ENCODE measurements at regions not wholly inside any gene's neighbourhood (a gene's known extent, or its start where the extent isn't known, plus 50 kb on each side); places are given as distances from the start of the nearest gene placed in this dataset.

DNA sequence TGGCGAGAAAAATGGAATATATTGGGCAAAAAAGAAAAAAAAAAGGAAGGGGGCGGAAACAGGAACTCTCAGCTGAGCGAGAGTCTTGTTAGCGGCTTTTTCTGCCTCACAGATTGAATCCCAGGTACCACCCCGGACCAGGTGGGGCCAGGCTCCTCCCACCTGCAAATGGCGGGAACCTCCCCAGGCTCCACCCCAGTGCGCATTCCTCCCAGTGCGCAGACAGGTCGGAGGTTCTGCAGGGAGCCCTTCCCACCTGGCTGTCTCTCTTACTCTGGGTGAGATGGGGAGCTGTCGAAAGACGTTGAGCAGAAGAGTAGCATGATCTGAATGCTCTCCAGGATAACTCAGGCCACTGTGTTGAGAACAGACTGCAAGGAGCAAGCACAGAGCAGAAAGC is 57.0 kb upstream of the ETV6 start:
- no peak overlapping the region for H3K4me3 ChIP-seq (ENCODE audit: insufficient read depth, low read length)
- no peaks in the 10 kb centered on the region for H3K27me3 ChIP-seq (ENCODE audit: insufficient read depth, low read length)
- no peaks in the 10 kb centered on the region for H3K36me3 ChIP-seq (ENCODE audit: insufficient read depth, low read length)
- H3K27ac ChIP-seq (ENCODE audit: low read depth, low read length) = no peak overlapping the region
- no peak for DNase-seq (ENCODE audit: insufficient read length, low spot score, missing footprints)
- no peak overlapping the region for H3K4me2 ChIP-seq (ENCODE audit: insufficient read depth, low read length)
- H2AFZ ChIP-seq (ENCODE audit: low read length) = no peak overlapping the region
- TF ChIP-seq, protein P1, sequence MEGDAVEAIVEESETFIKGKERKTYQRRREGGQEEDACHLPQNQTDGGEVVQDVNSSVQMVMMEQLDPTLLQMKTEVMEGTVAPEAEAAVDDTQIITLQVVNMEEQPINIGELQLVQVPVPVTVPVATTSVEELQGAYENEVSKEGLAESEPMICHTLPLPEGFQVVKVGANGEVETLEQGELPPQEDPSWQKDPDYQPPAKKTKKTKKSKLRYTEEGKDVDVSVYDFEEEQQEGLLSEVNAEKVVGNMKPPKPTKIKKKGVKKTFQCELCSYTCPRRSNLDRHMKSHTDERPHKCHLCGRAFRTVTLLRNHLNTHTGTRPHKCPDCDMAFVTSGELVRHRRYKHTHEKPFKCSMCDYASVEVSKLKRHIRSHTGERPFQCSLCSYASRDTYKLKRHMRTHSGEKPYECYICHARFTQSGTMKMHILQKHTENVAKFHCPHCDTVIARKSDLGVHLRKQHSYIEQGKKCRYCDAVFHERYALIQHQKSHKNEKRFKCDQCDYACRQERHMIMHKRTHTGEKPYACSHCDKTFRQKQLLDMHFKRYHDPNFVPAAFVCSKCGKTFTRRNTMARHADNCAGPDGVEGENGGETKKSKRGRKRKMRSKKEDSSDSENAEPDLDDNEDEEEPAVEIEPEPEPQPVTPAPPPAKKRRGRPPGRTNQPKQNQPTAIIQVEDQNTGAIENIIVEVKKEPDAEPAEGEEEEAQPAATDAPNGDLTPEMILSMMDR (IDR thresholded peaks at IDR 0.05; ENCODE audit: extremely low read depth, low read depth, low read length) = no peak
- no peaks in the 10 kb centered on the region for H3K9me3 ChIP-seq (ENCODE audit: low read depth, low read length)
- H3K79me2 ChIP-seq (ENCODE audit: insufficient read depth, low read length) = no peaks in the 10 kb centered on the region
- H3K4me1 ChIP-seq (ENCODE audit: insufficient read depth, low read length) = no peaks in the 10 kb centered on the region
- H4K20me1 ChIP-seq (ENCODE audit: insufficient read depth, low read length) = no peaks in the 10 kb centered on the region

DNA sequence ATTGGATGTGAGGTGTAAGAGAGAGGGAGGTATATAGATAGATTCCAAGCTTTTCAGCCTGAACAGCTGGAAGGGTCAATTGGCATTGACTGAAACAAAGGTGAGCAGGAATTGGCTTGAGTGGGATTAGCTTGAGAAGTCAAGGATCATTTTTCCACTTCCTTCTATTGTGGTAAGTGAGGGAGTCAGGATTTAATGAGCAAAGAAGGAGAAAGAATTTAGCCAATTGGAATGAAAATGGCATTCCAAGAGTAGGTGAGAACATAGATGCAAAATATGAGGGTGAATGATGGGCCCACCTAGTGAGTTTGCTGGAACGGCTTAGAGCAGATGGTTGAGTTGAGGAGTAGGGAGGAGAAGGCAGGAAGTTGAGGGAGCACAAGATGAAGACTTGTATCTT is 56.5 kb upstream of the ETV6 start:
- H4K20me1 ChIP-seq (ENCODE audit: insufficient read depth, low read length) = no peaks in the 10 kb centered on the region
- no peak overlapping the region for H3K4me2 ChIP-seq (ENCODE audit: insufficient read depth, low read length)
- no peak overlapping the region for H3K27ac ChIP-seq (ENCODE audit: low read depth, low read length)
- H2AFZ ChIP-seq (ENCODE audit: low read length) = no peak overlapping the region
- no peaks in the 10 kb centered on the region for H3K36me3 ChIP-seq (ENCODE audit: insufficient read depth, low read length)
- TF ChIP-seq, protein P1 (IDR thresholded peaks at IDR 0.05; ENCODE audit: extremely low read depth, low read depth, low read length) = no peak
- H3K4me1 ChIP-seq (ENCODE audit: insufficient read depth, low read length) = no peaks in the 10 kb centered on the region
- H3K4me3 ChIP-seq (ENCODE audit: insufficient read depth, low read length) = no peak overlapping the region
- DNase-seq (ENCODE audit: insufficient read length, low spot score, missing footprints) = no peak
- no peaks in the 10 kb centered on the region for H3K27me3 ChIP-seq (ENCODE audit: insufficient read depth, low read length)
- H3K79me2 ChIP-seq (ENCODE audit: insufficient read depth, low read length) = no peaks in the 10 kb centered on the region
- no peaks in the 10 kb centered on the region for H3K9me3 ChIP-seq (ENCODE audit: low read depth, low read length)

DNA sequence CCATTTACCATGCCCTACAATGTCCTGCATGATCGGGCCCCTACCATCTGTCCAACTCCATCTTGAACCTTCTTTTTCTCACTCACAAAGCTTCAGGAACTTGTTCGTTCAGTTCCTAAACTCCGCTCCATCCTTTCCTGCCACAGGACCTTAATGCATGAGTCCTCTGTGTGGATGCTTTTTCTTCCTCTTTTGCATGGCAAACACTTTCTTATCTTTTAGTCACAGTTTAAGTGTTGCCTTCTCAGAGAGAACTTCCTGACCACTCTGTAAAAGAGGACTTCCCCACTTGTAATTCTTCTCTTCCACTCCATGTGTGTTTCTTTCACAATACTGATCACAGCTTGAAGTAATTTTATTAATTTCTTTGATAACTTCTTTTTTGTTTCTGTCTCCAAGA is 54.4 kb upstream of the ETV6 start:
- Histone ChIP-seq H3K27me3 (ENCODE audit: insufficient read depth, low read length) (no peaks in the 10 kb centered on the region), H4K20me1 (ENCODE audit: insufficient read depth, low read length) (no peaks in the 10 kb centered on the region), H3K36me3 (ENCODE audit: insufficient read depth, low read length) (no peaks in the 10 kb centered on the region), H3K4me3 (ENCODE audit: insufficient read depth, low read length) (no peak overlapping the region), H2AFZ (ENCODE audit: low read length) (no peak overlapping the region), H3K4me2 (ENCODE audit: insufficient read depth, low read length) (no peak overlapping the region), H3K79me2 (ENCODE audit: insufficient read depth, low read length) (no peaks in the 10 kb centered on the region), H3K4me1 (ENCODE audit: insufficient read depth, low read length) (no peaks in the 10 kb centered on the region), H3K27ac (ENCODE audit: low read depth, low read length) (no peak overlapping the region), H3K9me3 (ENCODE audit: low read depth, low read length) (no peaks in the 10 kb centered on the region)
- TF ChIP-seq, protein P1 (IDR thresholded peaks at IDR 0.05; ENCODE audit: extremely low read depth, low read depth, low read length) = no peak
- DNase-seq (ENCODE audit: insufficient read length, low spot score, missing footprints) = no peak

DNA sequence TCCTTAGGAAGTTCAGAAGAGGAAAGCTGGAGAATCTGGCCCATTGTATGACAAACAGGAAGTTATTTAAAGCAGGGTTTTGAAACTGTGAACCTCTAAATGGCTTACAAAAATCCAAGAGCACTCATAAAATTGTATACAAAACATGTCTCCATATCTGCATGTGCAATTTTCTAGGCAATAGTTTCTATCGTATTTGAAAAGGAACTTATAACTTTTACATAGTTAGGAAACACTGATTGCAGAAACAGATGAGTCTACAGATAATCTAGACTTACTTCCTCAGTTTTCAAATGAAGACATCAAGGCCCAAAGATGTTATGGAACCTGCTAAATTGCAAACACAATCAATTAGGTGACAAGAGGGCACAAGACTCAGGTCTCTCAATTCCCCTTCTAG is 53.3 kb upstream of the ETV6 start:
- H3K36me3 ChIP-seq (ENCODE audit: insufficient read depth, low read length) = no peaks in the 10 kb centered on the region
- H3K9me3 ChIP-seq (ENCODE audit: low read depth, low read length) = no peaks in the 10 kb centered on the region
- no peak overlapping the region for H3K4me3 ChIP-seq (ENCODE audit: insufficient read depth, low read length)

More for the DNA sequence above, 53.3 kb upstream of the ETV6 start:
- TF ChIP-seq, protein P1 (IDR thresholded peaks at IDR 0.05; ENCODE audit: extremely low read depth, low read depth, low read length) = no peak
- Histone ChIP-seq H3K27me3 (ENCODE audit: insufficient read depth, low read length) (no peaks in the 10 kb centered on the region), H3K4me1 (ENCODE audit: insufficient read depth, low read length) (no peaks in the 10 kb centered on the region), H3K27ac (ENCODE audit: low read depth, low read length) (no peak overlapping the region), H2AFZ (ENCODE audit: low read length) (no peak overlapping the region), H3K79me2 (ENCODE audit: insufficient read depth, low read length) (no peaks in the 10 kb centered on the region), H3K4me2 (ENCODE audit: insufficient read depth, low read length) (no peak overlapping the region), H4K20me1 (ENCODE audit: insufficient read depth, low read length) (no peaks in the 10 kb centered on the region)
- no peak for DNase-seq (ENCODE audit: insufficient read length, low spot score, missing footprints)

Measured in osteoblast (primary cell).